ENCODE measurements at regions not wholly inside any gene's neighbourhood (a gene's known extent, or its start where the extent isn't known, plus 50 kb on each side); places are given as distances from the start of the nearest gene placed in this dataset.

GRCh38 chr22:26912655-26913345 lies 255.4 kb downstream of the MIAT start:
- no peak for TF ChIP-seq CTCF (IDR thresholded peaks at IDR 0.05; ENCODE audit: unreplicated experiment)
- Mint-ChIP-seq H3K27me3 (ENCODE audit: low read depth) (peaks cover 85% of the 10 kb centered on the region), H3K9me3 (no peaks in the 10 kb centered on the region), H3K36me3 (no peaks in the 10 kb centered on the region), H3K27ac (no peak overlapping the region), H3K4me3 (no peak overlapping the region), H3K4me1 (no peaks in the 10 kb centered on the region)
- DNase-seq (ENCODE audit: low spot score in 2 of 2, unreplicated experiment in 2 of 2): no peak

- Mint-ChIP-seq H3K4me1 (no peaks in the 10 kb centered on the region), H3K27ac (no peak overlapping the region), H3K36me3 (no peaks in the 10 kb centered on the region), H3K27me3 (ENCODE audit: low read depth) (peaks cover 88% of the 10 kb centered on the region), H3K9me3 (no peaks in the 10 kb centered on the region), H3K4me3 (no peak overlapping the region)
- no peak for DNase-seq (ENCODE audit: low spot score in 2 of 2, unreplicated experiment in 2 of 2)
- TF ChIP-seq CTCF (IDR thresholded peaks at IDR 0.05; ENCODE audit: unreplicated experiment): no peak
Observed at GRCh38 chr22:26914519-26915185, 257.3 kb downstream of the MIAT start.

- H3K4me1 Mint-ChIP-seq: no peaks in the 10 kb centered on the region
- no peak for TF ChIP-seq CTCF (IDR thresholded peaks at IDR 0.05; ENCODE audit: unreplicated experiment)
- H3K27ac Mint-ChIP-seq: no peak overlapping the region
- no peaks in the 10 kb centered on the region for H3K9me3 Mint-ChIP-seq
- H3K27me3 Mint-ChIP-seq (ENCODE audit: low read depth): peaks cover 86% of the 10 kb centered on the region
- no peak overlapping the region for H3K4me3 Mint-ChIP-seq
- DNase-seq (ENCODE audit: low spot score in 2 of 2, unreplicated experiment in 2 of 2): no peak
- H3K36me3 Mint-ChIP-seq: no peaks in the 10 kb centered on the region
Observed at GRCh38 chr22:26916236-26916635, 258.8 kb downstream of the MIAT start.

GRCh38 chr22:26918226-26918625 lies 260.8 kb downstream of the MIAT start:
- no peak for DNase-seq (ENCODE audit: low spot score in 2 of 2, unreplicated experiment in 2 of 2)
- no peaks in the 10 kb centered on the region for H3K4me1 Mint-ChIP-seq
- no peak overlapping the region for H3K27ac Mint-ChIP-seq
- H3K9me3 Mint-ChIP-seq: no peaks in the 10 kb centered on the region
- peaks cover 73% of the 10 kb centered on the region for H3K27me3 Mint-ChIP-seq (ENCODE audit: low read depth)
- TF ChIP-seq CTCF (IDR thresholded peaks at IDR 0.05; ENCODE audit: unreplicated experiment): no peak
- H3K4me3 Mint-ChIP-seq: no peak overlapping the region
- H3K36me3 Mint-ChIP-seq: no peaks in the 10 kb centered on the region

GRCh38 chr22:26921726-26922125 lies 264.3 kb downstream of the MIAT start:
- no peak overlapping the region for H3K27ac Mint-ChIP-seq

More at GRCh38 chr22:26921726-26922125, 264.3 kb downstream of the MIAT start:
- H3K4me3 Mint-ChIP-seq: no peak overlapping the region
- no peak for DNase-seq (ENCODE audit: low spot score in 2 of 2, unreplicated experiment in 2 of 2)
- no peaks in the 10 kb centered on the region for H3K9me3 Mint-ChIP-seq
- no peak for TF ChIP-seq CTCF (IDR thresholded peaks at IDR 0.05; ENCODE audit: unreplicated experiment)
- no peaks in the 10 kb centered on the region for H3K36me3 Mint-ChIP-seq
- no peaks in the 10 kb centered on the region for H3K4me1 Mint-ChIP-seq
- H3K27me3 Mint-ChIP-seq (ENCODE audit: low read depth): peaks cover 75% of the 10 kb centered on the region
